Sigmoid colon (tissue), 4 donors: ENCODE measurements at regions not wholly inside any gene's neighbourhood (a gene's known extent, or its start where the extent isn't known, plus 50 kb on each side); places are given as distances from the start of the nearest gene placed in this dataset.

Experiments used
- CTCF ChIP-seq, 4 experiments: fragments of 450-650 bp in 3 of 4; fragments of 200-600 bp in 1 of 4; IDR thresholded peaks; one replicate each; pipeline ENCODE4 v1.5.1; 2016 to 2019; ENCODE audit warnings: antibody characterized with exemption in 4 of 4, mild to moderate bottlenecking in 3 of 4, moderate library complexity in 2 of 4
- EP300 ChIP-seq, 4 donors: sonication (generic); formaldehyde crosslinking; IDR thresholded peaks; one replicate each; pipeline ENCODE4 v1.6.1; 2017; ENCODE audit warnings: antibody characterized with exemption in 4 of 4
- POLR2A ChIP-seq, 2 donors: fragments of 450-650 bp; IDR thresholded peaks; one replicate each; pipeline ENCODE4 v1.6.1; 2016; ENCODE audit warnings: antibody characterized with exemption in 2 of 2, mild to moderate bottlenecking in 2 of 2, moderate library complexity in 2 of 2
- POLR2AphosphoS5 ChIP-seq, 4 donors: sonication (generic); formaldehyde crosslinking; IDR thresholded peaks; one replicate each; pipeline ENCODE4 v1.6.1; 2017; ENCODE audit warnings: antibody characterized with exemption in 4 of 4

- TF ChIP-seq EP300 (IDR thresholded peaks at IDR 0.05) (no peak), CTCF (IDR thresholded peaks at IDR 0.05) (no peak), POLR2A (IDR thresholded peaks at IDR 0.05) (no peak), POLR2AphosphoS5 (IDR thresholded peaks at IDR 0.05) (no peak)
Observed at GRCh38 chr5:5021436-5021835, 118.7 kb upstream of the ADAMTS16 start.
